Right lobe of liver (tissue), 6 donors: ENCODE measurements at regions not wholly inside any gene's neighbourhood (a gene's known extent, or its start where the extent isn't known, plus 50 kb on each side); places are given as distances from the start of the nearest gene placed in this dataset.

Source experiments
- ATAC-seq, 4 donors: fragments of 200-7000 bp; cut with Tn5 transposase; one replicate each; pipeline ENCODE4 v1.9.1; 2020; ENCODE audit warnings: mild to moderate bottlenecking in 4 of 4, moderate library complexity in 4 of 4
- DNase-seq, 3 donors: peaks; one replicate each; pipeline ENCODE4 v3.0.0-alpha.2; 2020
- H3K27ac ChIP-seq, 3 donors: fragments of 200-600 bp; one replicate each; pipeline ENCODE4 v1.8.0; 2022
- H3K27me3 ChIP-seq, 2 donors: fragments of 200-600 bp; one replicate each; pipeline ENCODE4 v1.8.0; 2022
- H3K36me3 ChIP-seq, 4 donors: fragments of 200-600 bp; sonication (generic) in 1 of 4; one replicate each; pipeline versions ENCODE4 v1.5.1 to v1.8.0; 2017 to 2022; ENCODE audit warnings: control low read depth in 1 of 4
- H3K4me1 ChIP-seq, 4 donors: fragments of 200-600 bp; sonication (generic) in 1 of 4; one replicate each; pipeline versions ENCODE4 v1.5.1 to v1.8.0; 2017 to 2022; ENCODE audit warnings: control low read depth in 1 of 4
- H3K4me3 ChIP-seq, 3 donors: fragments of 200-600 bp; one replicate each; pipeline ENCODE4 v1.8.0; 2022
- H3K9me3 ChIP-seq, 4 donors: fragments of 200-600 bp; sonication (generic) in 1 of 4; one replicate each; pipeline versions ENCODE4 v1.5.1 to v1.8.0; 2017 to 2022; ENCODE audit warnings: control low read depth in 1 of 4
- POLR2A ChIP-seq: fragments of 450-650 bp; IDR thresholded peaks from one replicate; pipeline ENCODE4 v1.6.1; 2017; ENCODE audit warnings: antibody characterized with exemption, mild to moderate bottlenecking
- WGBS: methylation state at CpG from one replicate; pipeline ENCODE4 v1.1.6; 2018; ENCODE audit warnings: low coverage, low lambda C conversion rate; ENCODE audit not compliant: insufficient coverage; ENCODE audit errors: missing lambda C conversion rate; 5-methylcytosine and 5-hydroxymethylcytosine counted together
- intact Hi-C, 2 donors: fragments of 100-400 bp; cut with DNase I; formaldehyde crosslinking; loops; one replicate each; pipeline versions ENCODE4 v1.11.2 to v1.14.1; 2022
- TF ChIP-seq, protein P1 (sequence below), 4 donors: fragments of 200-600 bp in 3 of 4; fragments of 450-650 bp in 1 of 4; IDR thresholded peaks; one replicate each; pipeline versions ENCODE4 v1.5.1 to v1.8.0; 2016 to 2022; ENCODE audit warnings: antibody characterized with exemption in 4 of 4, mild to moderate bottlenecking in 2 of 4
- donor health status: DM: no; HTN: yes; CAD: no.
- donor health status: DM: no; HTN: no; CAD: no.
- donor health status: DM: no; HTN: no; CAD: no.
- donor health status: DM: no; HTN: yes; CAD: no.
- donor health status: DM: no; HTN: yes; CAD: no.

- intact Hi-C loops = no loop called here
- ATAC-seq = no peak
Measured at GRCh38 chr3:95609411-95609810, 1205.0 kb upstream of the EPHA6 start.

GRCh38 chr3:95612611-95613010 is 1201.8 kb upstream of the EPHA6 start:
- Histone ChIP-seq H3K9me3 (no peaks in the 10 kb centered on the region), H3K4me1 (no peaks in the 10 kb centered on the region), H3K27ac (no peak overlapping the region), H3K4me3 (no peak overlapping the region), H3K27me3 (no peaks in the 10 kb centered on the region), H3K36me3 (no peaks in the 10 kb centered on the region)
- intact Hi-C loops = no loop called here
- DNase-seq = no peak
- TF ChIP-seq, protein P1, sequence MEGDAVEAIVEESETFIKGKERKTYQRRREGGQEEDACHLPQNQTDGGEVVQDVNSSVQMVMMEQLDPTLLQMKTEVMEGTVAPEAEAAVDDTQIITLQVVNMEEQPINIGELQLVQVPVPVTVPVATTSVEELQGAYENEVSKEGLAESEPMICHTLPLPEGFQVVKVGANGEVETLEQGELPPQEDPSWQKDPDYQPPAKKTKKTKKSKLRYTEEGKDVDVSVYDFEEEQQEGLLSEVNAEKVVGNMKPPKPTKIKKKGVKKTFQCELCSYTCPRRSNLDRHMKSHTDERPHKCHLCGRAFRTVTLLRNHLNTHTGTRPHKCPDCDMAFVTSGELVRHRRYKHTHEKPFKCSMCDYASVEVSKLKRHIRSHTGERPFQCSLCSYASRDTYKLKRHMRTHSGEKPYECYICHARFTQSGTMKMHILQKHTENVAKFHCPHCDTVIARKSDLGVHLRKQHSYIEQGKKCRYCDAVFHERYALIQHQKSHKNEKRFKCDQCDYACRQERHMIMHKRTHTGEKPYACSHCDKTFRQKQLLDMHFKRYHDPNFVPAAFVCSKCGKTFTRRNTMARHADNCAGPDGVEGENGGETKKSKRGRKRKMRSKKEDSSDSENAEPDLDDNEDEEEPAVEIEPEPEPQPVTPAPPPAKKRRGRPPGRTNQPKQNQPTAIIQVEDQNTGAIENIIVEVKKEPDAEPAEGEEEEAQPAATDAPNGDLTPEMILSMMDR (IDR thresholded peaks at IDR 0.05) = no peak
- TF ChIP-seq POLR2A = no peak
- ATAC-seq = no peak

More at GRCh38 chr3:95609411-95609810, 1205.0 kb upstream of the EPHA6 start:
- Histone ChIP-seq H3K36me3 (no peaks in the 10 kb centered on the region), H3K4me1 (no peaks in the 10 kb centered on the region), H3K9me3 (no peaks in the 10 kb centered on the region), H3K4me3 (no peak overlapping the region), H3K27ac (no peak overlapping the region), H3K27me3 (no peaks in the 10 kb centered on the region)
- TF ChIP-seq, protein P1 (IDR thresholded peaks at IDR 0.05) = no peak
- no peak for TF ChIP-seq POLR2A
- no peak for DNase-seq

GRCh38 chr3:95613993-95614392 is 1200.4 kb upstream of the EPHA6 start:
- TF ChIP-seq, protein P1 (IDR thresholded peaks at IDR 0.05) = no peak
- no peak for TF ChIP-seq POLR2A
- Histone ChIP-seq H3K4me1 (no peaks in the 10 kb centered on the region), H3K36me3 (no peaks in the 10 kb centered on the region), H3K4me3 (no peak overlapping the region), H3K9me3 (no peaks in the 10 kb centered on the region), H3K27ac (no peak overlapping the region), H3K27me3 (no peaks in the 10 kb centered on the region)
- WGBS = 30% methylated on average over 1 of the region's 1 CpG
- no peak for ATAC-seq
- no peak for DNase-seq
- intact Hi-C loops = no loop called here

DNA sequence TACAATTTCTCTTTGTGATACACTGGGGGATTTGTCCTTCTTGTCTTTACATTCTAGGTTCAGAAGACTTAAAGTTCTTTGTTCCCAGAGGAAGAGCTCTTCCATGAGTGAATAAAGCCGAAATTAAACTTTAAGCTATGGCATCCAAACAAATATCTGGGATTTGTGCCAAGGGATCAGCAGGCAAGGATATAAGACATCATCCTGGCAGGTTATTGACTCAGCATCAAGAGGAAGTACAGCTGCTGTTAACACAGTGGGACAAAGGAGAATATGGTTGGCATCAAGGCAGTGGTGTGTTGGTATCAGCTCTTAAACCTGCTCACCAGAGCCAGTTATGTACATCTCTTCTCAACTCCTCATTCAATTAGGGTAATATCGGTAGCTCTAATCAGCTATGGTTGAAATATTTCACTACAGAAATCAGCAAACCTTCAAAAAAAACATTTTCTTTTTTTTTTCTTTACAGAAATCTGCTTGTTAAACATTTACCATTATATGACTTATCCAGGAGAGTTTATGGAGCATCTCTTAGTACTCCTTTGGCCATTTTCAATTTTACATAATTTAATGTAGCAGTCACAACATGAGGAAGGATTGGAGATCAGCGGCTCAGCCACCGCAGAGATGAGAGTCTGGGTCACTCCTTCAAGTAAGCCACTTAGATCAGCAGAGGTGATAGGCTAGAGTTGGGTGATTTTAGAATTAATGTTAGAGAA is 1198.6 kb upstream of the EPHA6 start:
- Histone ChIP-seq H3K27me3 (no peaks in the 10 kb centered on the region), H3K4me1 (no peaks in the 10 kb centered on the region), H3K36me3 (no peaks in the 10 kb centered on the region), H3K4me3 (no peak overlapping the region), H3K9me3 (no peaks in the 10 kb centered on the region), H3K27ac (no peak overlapping the region)
- TF ChIP-seq, protein P1 (IDR thresholded peaks at IDR 0.05) = no peak
- TF ChIP-seq POLR2A = no peak
- ATAC-seq = no peak
- 70% methylated on average over 4 of the region's 4 CpGs for WGBS
- intact Hi-C loops = no loop called here
- no peak for DNase-seq

DNA sequence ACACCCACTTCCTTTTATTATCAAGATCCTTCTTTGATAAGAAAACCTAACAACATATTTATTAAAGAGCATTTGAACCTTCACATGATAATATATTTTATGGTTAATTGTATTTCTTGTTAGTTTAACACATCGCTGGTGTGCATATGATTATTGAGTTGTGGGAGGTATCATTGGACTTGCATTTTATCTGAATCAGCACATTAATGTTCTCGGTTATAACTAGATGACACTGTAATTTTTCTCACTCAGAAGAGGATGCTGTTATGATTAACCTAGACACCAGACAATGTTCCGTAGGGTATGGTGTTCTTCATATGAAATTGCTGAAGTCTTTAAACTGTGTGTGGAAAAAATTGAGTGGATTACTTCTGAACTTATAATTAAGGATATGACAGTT is 1188.3 kb upstream of the EPHA6 start:
- no peak for DNase-seq
- intact Hi-C loops = no loop called here
- WGBS = 74% methylated on average over 3 of the region's 3 CpGs
- H3K27me3 ChIP-seq = no peaks in the 10 kb centered on the region
- H3K9me3 ChIP-seq = no peaks in the 10 kb centered on the region
- H3K4me1 ChIP-seq = no peaks in the 10 kb centered on the region
- H3K4me3 ChIP-seq = no peak overlapping the region
- TF ChIP-seq POLR2A = no peak
- TF ChIP-seq, protein P1 (IDR thresholded peaks at IDR 0.05) = no peak
- ATAC-seq = no peak
- no peaks in the 10 kb centered on the region for H3K36me3 ChIP-seq
- H3K27ac ChIP-seq = no peak overlapping the region
